ENCODE measurements at regions not wholly inside any gene's neighbourhood (a gene's known extent, or its start where the extent isn't known, plus 50 kb on each side); places are given as distances from the start of the nearest gene placed in this dataset.

- 57% methylated on average over 7 of the region's 7 CpGs for WGBS
- Histone ChIP-seq H3K9me3 (ENCODE audit: control insufficient read depth in 2 of 2, insufficient read depth in 1 of 2, low read length in 1 of 2) (no peaks in the 10 kb centered on the region), H3K36me3 (ENCODE audit: control insufficient read depth in 2 of 2, insufficient read depth in 2 of 2, low read length in 1 of 2) (peaks cover 12 to 13% of the 10 kb centered on the region in 2 donors), H3K27ac (ENCODE audit: low read depth in 1 of 2, low read length in 1 of 2) (peak overlapping the region; percentile 61 to 93), H3K27me3 (ENCODE audit: control insufficient read depth in 2 of 2, insufficient read depth in 1 of 2, low read length in 1 of 2) (no peaks in the 10 kb centered on the region), H3K4me3 (ENCODE audit: low read length in 2 of 2) (peak overlapping the region in 1 of 2 donors; percentile 7), H3K4me1 (ENCODE audit: control insufficient read depth in 2 of 2, insufficient read depth in 2 of 2, low read length in 2 of 2) (peaks cover 3 to 9% of the 10 kb centered on the region in 2 donors)
- peak in 2 of 9 donors; percentile 27 to 47 for DNase-seq (ENCODE audit: low read depth in 6 of 9, low spot score in 9 of 9)
Observed at GRCh38 chr19:46935066-46935663, 74.4 kb downstream of the ARHGAP35 start.

- 98% methylated on average over 10 of the region's 10 CpGs for WGBS
Observed at GRCh38 chr19:46943150-46943946, 76.3 kb upstream of the NPAS1 start.

DNA sequence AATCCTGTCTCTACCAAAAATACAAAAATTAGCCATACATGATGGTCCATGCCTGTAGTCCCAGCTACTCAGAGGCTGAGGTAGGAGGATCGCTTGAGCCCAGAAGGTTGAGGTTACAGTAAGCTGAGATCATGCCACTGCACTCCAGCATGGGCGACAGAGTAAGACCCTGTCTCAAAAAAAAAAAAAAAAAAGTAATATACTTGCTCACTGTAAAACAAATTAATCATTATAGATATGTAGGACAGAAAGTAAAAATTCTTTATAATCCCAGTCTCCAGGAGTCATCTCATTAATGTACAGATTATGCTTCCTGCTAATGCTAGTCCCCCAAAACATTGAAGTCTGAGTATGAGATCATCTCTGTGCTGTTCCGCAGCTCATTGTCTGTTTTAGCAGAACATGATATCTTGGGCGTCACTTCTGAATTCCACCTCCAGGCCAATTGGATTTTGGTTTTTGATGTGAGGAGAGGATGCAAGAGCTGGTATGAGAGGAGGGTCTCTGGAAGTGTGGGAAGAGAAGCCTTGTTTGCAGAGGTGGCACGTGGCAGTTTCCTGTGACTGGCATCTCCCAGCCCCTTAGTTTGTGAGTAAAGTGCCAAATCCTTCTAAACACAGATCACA, 75.4 kb upstream of the NPAS1 start:
- DNase-seq (ENCODE audit: low read depth in 6 of 9, low spot score in 9 of 9), result no peak
- Histone ChIP-seq H3K4me3 (ENCODE audit: low read length in 2 of 2) (no peak overlapping the region), H3K27ac (ENCODE audit: low read depth in 1 of 2, low read length in 1 of 2) (peak overlapping the region; percentile 1 to 49), H3K27me3 (ENCODE audit: control insufficient read depth in 2 of 2, insufficient read depth in 1 of 2, low read length in 1 of 2) (no peaks in the 10 kb centered on the region), H3K9me3 (ENCODE audit: control insufficient read depth in 2 of 2, insufficient read depth in 1 of 2, low read length in 1 of 2) (no peaks in the 10 kb centered on the region), H3K36me3 (ENCODE audit: control insufficient read depth in 2 of 2, insufficient read depth in 2 of 2, low read length in 1 of 2) (peaks cover 16 to 17% of the 10 kb centered on the region in 2 donors), H3K4me1 (ENCODE audit: control insufficient read depth in 2 of 2, insufficient read depth in 2 of 2, low read length in 2 of 2) (peaks cover 4 to 17% of the 10 kb centered on the region in 2 donors)
- 91% methylated on average over 5 of the region's 5 CpGs for WGBS

More at GRCh38 chr19:46943150-46943946, 76.3 kb upstream of the NPAS1 start:
- no peak overlapping the region for H3K27ac ChIP-seq (ENCODE audit: low read depth in 1 of 2, low read length in 1 of 2)
- no peak overlapping the region for H3K4me3 ChIP-seq (ENCODE audit: low read length in 2 of 2)
- no peak for DNase-seq (ENCODE audit: low read depth in 6 of 9, low spot score in 9 of 9)
- peaks cover 16 to 17% of the 10 kb centered on the region in 2 donors for H3K36me3 ChIP-seq (ENCODE audit: control insufficient read depth in 2 of 2, insufficient read depth in 2 of 2, low read length in 1 of 2)
- H3K27me3 ChIP-seq (ENCODE audit: control insufficient read depth in 2 of 2, insufficient read depth in 1 of 2, low read length in 1 of 2), result no peaks in the 10 kb centered on the region
- H3K4me1 ChIP-seq (ENCODE audit: control insufficient read depth in 2 of 2, insufficient read depth in 2 of 2, low read length in 2 of 2), result peaks cover 4 to 17% of the 10 kb centered on the region in 2 donors
- no peaks in the 10 kb centered on the region for H3K9me3 ChIP-seq (ENCODE audit: control insufficient read depth in 2 of 2, insufficient read depth in 1 of 2, low read length in 1 of 2)

DNA sequence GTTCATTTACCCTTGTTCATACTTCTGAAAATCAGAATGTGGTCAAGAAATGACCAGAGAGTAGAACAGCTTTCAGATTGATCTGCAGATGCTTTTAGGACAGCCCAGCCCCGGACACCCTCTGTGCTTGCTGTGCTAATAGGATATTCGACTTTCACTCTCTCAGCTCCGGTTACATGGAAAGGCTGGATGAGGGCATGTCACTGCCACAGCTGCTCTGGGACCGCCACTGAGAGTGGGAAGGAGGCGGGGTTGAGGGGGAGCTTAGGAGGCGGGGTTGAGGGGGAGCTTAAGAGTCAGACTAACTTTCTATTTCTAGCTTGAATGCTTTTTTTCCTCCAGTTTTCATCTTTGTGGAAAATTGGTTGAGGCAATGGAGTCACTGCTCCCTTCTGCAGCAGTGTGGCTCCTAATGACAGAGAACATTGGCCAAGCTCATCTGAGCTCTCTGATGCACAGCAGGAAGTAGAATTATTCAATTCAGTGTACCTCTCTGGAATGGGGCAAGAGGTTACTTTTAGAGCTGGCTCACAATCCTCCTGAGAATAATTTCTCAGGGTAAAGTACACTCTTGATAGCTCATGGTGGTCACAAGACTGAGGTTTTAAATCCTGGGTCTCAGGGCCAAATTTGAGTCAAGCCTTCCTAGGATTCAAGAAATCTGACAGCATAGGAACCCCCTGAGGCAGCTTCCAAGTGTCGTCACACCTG, 74.6 kb upstream of the NPAS1 start:
- Histone ChIP-seq H3K4me1 (ENCODE audit: control insufficient read depth in 2 of 2, insufficient read depth in 2 of 2, low read length in 2 of 2) (peaks cover 4 to 17% of the 10 kb centered on the region in 2 donors), H3K27ac (ENCODE audit: low read depth in 1 of 2, low read length in 1 of 2) (peak overlapping the region in 1 of 2 donors; percentile 49), H3K36me3 (ENCODE audit: control insufficient read depth in 2 of 2, insufficient read depth in 2 of 2, low read length in 1 of 2) (peaks cover 14 to 19% of the 10 kb centered on the region in 2 donors), H3K9me3 (ENCODE audit: control insufficient read depth in 2 of 2, insufficient read depth in 1 of 2, low read length in 1 of 2) (no peaks in the 10 kb centered on the region), H3K4me3 (ENCODE audit: low read length in 2 of 2) (no peak overlapping the region), H3K27me3 (ENCODE audit: control insufficient read depth in 2 of 2, insufficient read depth in 1 of 2, low read length in 1 of 2) (no peaks in the 10 kb centered on the region)
- 68% methylated on average over 7 of the region's 7 CpGs for WGBS
- DNase-seq (ENCODE audit: low read depth in 6 of 9, low spot score in 9 of 9), result peak in 2 of 9 donors; percentile 14 to 35

DNA sequence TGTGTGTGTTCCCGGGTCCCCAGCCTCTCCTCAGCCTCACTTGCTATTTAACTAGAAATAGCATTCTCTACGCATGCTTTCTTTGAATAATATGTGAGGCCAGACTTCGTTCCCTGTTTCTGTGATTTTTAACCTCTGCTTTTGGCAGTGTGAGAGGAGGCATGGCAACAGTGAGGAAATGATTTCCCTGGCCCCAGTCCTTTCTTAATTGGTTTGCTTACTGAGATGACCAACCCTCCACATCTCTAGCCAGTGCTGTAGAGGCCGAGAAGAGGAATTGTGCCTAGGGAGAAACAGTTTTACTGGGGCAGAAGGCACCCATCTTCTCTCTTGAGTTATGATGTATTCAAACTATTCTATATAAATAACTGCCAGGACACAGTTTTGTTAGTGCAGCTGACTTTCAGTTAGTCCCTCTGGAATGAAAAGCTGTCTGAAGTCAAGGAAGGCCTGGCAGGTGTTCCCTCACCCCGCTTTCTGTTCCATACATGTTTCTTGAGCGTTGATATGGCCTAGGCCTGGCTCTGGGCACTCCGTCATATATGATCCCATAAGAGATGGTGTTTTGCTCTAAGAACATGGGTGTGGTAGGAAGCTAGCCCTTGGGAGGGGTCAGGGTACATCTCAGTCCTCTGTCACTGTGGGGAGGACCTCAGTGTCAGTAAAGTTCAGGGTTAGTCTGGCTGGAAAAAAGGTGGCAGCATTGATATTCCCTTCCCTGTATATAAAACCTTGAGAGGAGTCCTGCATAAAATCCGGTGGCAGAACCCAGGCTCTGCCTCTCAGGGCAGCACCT, 73.7 kb upstream of the NPAS1 start:
- peaks cover 4 to 17% of the 10 kb centered on the region in 2 donors for H3K4me1 ChIP-seq (ENCODE audit: control insufficient read depth in 2 of 2, insufficient read depth in 2 of 2, low read length in 2 of 2)

DNA sequence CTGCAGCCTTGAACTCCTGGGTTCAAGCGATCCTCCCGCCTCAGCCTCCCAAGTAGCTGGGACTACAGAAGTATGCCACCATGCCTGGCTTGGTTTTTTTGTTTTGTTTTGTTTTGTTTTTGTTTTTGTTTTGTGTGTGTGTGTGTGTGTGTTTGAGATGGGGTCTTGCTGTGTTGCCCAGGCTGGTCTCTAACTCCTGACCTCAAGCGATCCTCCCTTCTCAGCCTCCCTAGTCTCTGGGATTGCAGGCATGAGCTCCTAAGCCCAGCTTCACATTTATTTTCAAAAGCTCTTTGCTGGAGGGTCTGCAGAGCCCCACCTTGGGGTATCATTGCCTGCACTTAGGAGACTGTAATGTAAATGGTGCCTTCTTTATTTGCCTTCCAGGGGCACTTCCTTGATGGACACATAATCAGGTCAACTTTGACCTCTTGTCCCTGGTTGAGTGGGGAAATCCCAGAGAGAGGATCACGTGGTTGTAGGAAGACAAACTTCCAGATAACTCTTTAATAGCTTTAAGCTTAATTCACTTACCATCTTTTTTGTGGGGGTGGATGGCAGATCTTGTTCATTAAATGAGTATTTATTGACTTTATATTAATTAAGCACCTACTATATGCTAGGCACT, 72.9 kb upstream of the NPAS1 start:
- peaks cover 14 to 15% of the 10 kb centered on the region in 2 donors for H3K36me3 ChIP-seq (ENCODE audit: control insufficient read depth in 2 of 2, insufficient read depth in 2 of 2, low read length in 1 of 2)
- no peak overlapping the region for H3K27ac ChIP-seq (ENCODE audit: low read depth in 1 of 2, low read length in 1 of 2)
- H3K4me1 ChIP-seq (ENCODE audit: control insufficient read depth in 2 of 2, insufficient read depth in 2 of 2, low read length in 2 of 2), result peaks cover 4 to 21% of the 10 kb centered on the region in 2 donors
- no peak overlapping the region for H3K4me3 ChIP-seq (ENCODE audit: low read length in 2 of 2)
- WGBS, result 96% methylated on average over 4 of the region's 4 CpGs
- DNase-seq (ENCODE audit: low read depth in 6 of 9, low spot score in 9 of 9), result no peak
- no peaks in the 10 kb centered on the region for H3K9me3 ChIP-seq (ENCODE audit: control insufficient read depth in 2 of 2, insufficient read depth in 1 of 2, low read length in 1 of 2)
- H3K27me3 ChIP-seq (ENCODE audit: control insufficient read depth in 2 of 2, insufficient read depth in 1 of 2, low read length in 1 of 2), result no peaks in the 10 kb centered on the region

More for the DNA sequence above, 73.7 kb upstream of the NPAS1 start:
- Histone ChIP-seq H3K27ac (ENCODE audit: low read depth in 1 of 2, low read length in 1 of 2) (peak overlapping the region in 1 of 2 donors; percentile 20), H3K36me3 (ENCODE audit: control insufficient read depth in 2 of 2, insufficient read depth in 2 of 2, low read length in 1 of 2) (peaks cover 12 to 19% of the 10 kb centered on the region in 2 donors), H3K27me3 (ENCODE audit: control insufficient read depth in 2 of 2, insufficient read depth in 1 of 2, low read length in 1 of 2) (no peaks in the 10 kb centered on the region), H3K4me3 (ENCODE audit: low read length in 2 of 2) (no peak overlapping the region), H3K9me3 (ENCODE audit: control insufficient read depth in 2 of 2, insufficient read depth in 1 of 2, low read length in 1 of 2) (no peaks in the 10 kb centered on the region)
- 97% methylated on average over 8 of the region's 8 CpGs for WGBS
- DNase-seq (ENCODE audit: low read depth in 6 of 9, low spot score in 9 of 9), result no peak

- Histone ChIP-seq H3K9me3 (ENCODE audit: control insufficient read depth in 2 of 2, insufficient read depth in 1 of 2, low read length in 1 of 2) (no peaks in the 10 kb centered on the region), H3K36me3 (ENCODE audit: control insufficient read depth in 2 of 2, insufficient read depth in 2 of 2, low read length in 1 of 2) (peaks cover 14% of the 10 kb centered on the region in 2 donors), H3K4me3 (ENCODE audit: low read length in 2 of 2) (no peak overlapping the region), H3K27ac (ENCODE audit: low read depth in 1 of 2, low read length in 1 of 2) (no peak overlapping the region), H3K4me1 (ENCODE audit: control insufficient read depth in 2 of 2, insufficient read depth in 2 of 2, low read length in 2 of 2) (peaks cover 4 to 21% of the 10 kb centered on the region in 2 donors), H3K27me3 (ENCODE audit: control insufficient read depth in 2 of 2, insufficient read depth in 1 of 2, low read length in 1 of 2) (no peaks in the 10 kb centered on the region)
- DNase-seq (ENCODE audit: low read depth in 6 of 9, low spot score in 9 of 9), result no peak
- WGBS, result 97% methylated on average over 4 of the region's 4 CpGs
Observed at GRCh38 chr19:46947866-46948265, 71.8 kb upstream of the NPAS1 start.

Data from thymus (tissue), 11 donors.